ENCODE measurements at regions not wholly inside any gene's neighbourhood (a gene's known extent, or its start where the extent isn't known, plus 50 kb on each side); places are given as distances from the start of the nearest gene placed in this dataset.

- DNase-seq, result no peak
Observed at GRCh38 chr1:172959571-172959970, 91.2 kb downstream of the TNFSF18 start.

- DNase-seq, result no peak
Observed at GRCh38 chr1:172960019-172960418, 90.7 kb downstream of the TNFSF18 start.

- DNase-seq, result no peak
Observed at GRCh38 chr1:172960454-172961208, 90.1 kb downstream of the TNFSF18 start.

GRCh38 chr1:172964864-172965263 is 85.9 kb downstream of the TNFSF18 start:
- no peak for DNase-seq

- no peak for DNase-seq
Observed at GRCh38 chr1:172966844-172967540, 83.7 kb downstream of the TNFSF18 start.

GRCh38 chr1:172967936-172968335 is 82.8 kb downstream of the TNFSF18 start:
- DNase-seq, result no peak

- no peak for DNase-seq
Observed at GRCh38 chr1:172969611-172970010, 81.1 kb downstream of the TNFSF18 start.

GRCh38 chr1:172970186-172970585 is 80.6 kb downstream of the TNFSF18 start:
- DNase-seq, result no peak

- DNase-seq, result no peak
Observed at GRCh38 chr1:172971241-172971640, 79.5 kb downstream of the TNFSF18 start.

GRCh38 chr1:172972258-172972657 is 78.5 kb downstream of the TNFSF18 start:
- no peak for DNase-seq

- no peak for DNase-seq
Observed at GRCh38 chr1:172973424-172973823, 77.3 kb downstream of the TNFSF18 start.

- DNase-seq, result no peak
Observed at GRCh38 chr1:172976222-172977041, 74.3 kb downstream of the TNFSF18 start.

- no peak for DNase-seq
Observed at GRCh38 chr1:172977296-172978017, 73.3 kb downstream of the TNFSF18 start.

GRCh38 chr1:172978595-172978994 is 72.1 kb downstream of the TNFSF18 start:
- no peak for DNase-seq

- DNase-seq, result no peak
Observed at GRCh38 chr1:172979828-172980227, 70.9 kb downstream of the TNFSF18 start.

- DNase-seq, result no peak
Observed at GRCh38 chr1:172980456-172980855, 70.3 kb downstream of the TNFSF18 start.

- DNase-seq, result no peak
Observed at GRCh38 chr1:172980971-172981370, 69.8 kb downstream of the TNFSF18 start.
